T-helper 1 cell treated with Interleukin-12 subunit alpha and Interleukin-12 subunit beta and Interleukin-4 antibody, amounts not matched to agents 30 μg/mL and 1 μg/mL, for 36 hours (primary cell): ENCODE measurements at regions not wholly inside any gene's neighbourhood (a gene's known extent, or its start where the extent isn't known, plus 50 kb on each side); places are given as distances from the start of the nearest gene placed in this dataset.

Source experiments
- H3K27ac Mint-ChIP-seq: one replicate; pipeline ENCODE4 v1.8.0; 2021; ENCODE audit warnings: mild to moderate bottlenecking, mixed read lengths
- H3K27me3 Mint-ChIP-seq: one replicate; pipeline ENCODE4 v1.8.0; 2021; ENCODE audit warnings: low read depth, mixed read lengths
- H3K36me3 Mint-ChIP-seq: one replicate; pipeline ENCODE4 v1.8.0; 2021; ENCODE audit warnings: low read depth, mixed read lengths
- H3K4me1 Mint-ChIP-seq: one replicate; pipeline ENCODE4 v1.8.0; 2021; ENCODE audit warnings: low read depth, mixed read lengths
- H3K4me3 Mint-ChIP-seq: one replicate; pipeline ENCODE4 v1.8.0; 2021; ENCODE audit warnings: mild to moderate bottlenecking, moderate library complexity, mixed read lengths
- H3K9me3 Mint-ChIP-seq: one replicate; pipeline ENCODE4 v1.8.0; 2021; ENCODE audit warnings: mixed read lengths

DNA sequence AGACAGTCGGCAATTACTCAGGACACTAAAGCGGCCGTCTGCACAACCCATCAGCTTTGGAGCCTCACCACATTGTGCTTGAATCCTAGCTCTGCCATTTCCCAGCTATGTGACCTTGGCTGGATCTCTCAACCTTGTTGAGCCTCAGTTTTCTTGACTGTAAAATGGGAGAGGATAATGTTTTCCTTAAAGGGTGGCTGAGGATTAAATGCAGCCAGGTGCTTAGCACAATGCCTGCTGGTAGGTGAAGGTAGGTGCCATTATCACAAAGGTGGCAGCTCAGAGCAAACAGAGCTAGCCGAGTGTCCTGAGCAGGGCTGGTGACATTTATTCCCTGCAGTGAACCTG lies 508.5 kb upstream of the ZMIZ1 start:
- H3K4me1 Mint-ChIP-seq = no peaks in the 10 kb centered on the region
- H3K36me3 Mint-ChIP-seq = no peaks in the 10 kb centered on the region
- H3K4me3 Mint-ChIP-seq = no peak overlapping the region
- H3K27ac Mint-ChIP-seq = no peak overlapping the region
- peaks cover 7% of the 10 kb centered on the region for H3K27me3 Mint-ChIP-seq
- no peaks in the 10 kb centered on the region for H3K9me3 Mint-ChIP-seq

DNA sequence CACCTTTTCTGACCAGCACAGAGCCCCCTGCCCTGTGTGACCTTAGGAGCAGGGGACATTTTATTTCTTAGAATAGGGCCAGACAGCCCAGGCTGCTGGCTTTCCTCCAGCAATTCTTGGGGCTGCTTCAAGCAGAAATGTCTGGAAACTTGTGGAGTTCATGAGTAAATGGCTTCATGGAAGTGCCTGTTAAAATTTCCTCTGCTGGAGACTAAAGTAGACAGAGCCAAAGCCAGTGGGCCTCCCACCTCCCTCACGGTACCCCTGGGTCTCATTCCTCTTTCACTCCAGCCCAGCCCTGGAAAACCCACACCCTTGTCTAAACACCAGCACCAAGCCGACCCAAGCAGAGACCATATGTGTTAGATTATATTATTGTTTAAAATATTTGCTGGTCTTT lies 505.5 kb upstream of the ZMIZ1 start:
- no peaks in the 10 kb centered on the region for H3K4me1 Mint-ChIP-seq

DNA sequence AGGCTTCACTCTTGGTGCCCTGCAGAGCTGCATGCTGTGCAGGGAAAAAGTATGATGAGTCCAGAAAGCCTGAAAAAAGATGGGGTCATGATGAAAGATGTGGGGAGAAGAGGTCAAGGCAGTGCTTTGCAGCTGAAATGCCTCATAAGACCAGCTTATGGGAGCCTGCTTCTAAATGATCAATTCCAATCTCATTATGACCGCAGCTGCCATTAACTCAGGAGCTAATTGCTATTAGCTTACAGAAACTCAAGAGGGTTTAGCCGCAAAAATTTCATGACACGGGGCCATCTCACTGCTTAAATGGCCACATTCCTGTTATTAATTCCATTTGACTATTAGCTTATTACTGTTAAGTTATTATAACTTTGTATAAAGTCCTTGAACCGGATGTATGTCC lies 502.9 kb upstream of the ZMIZ1 start:
- H3K9me3 Mint-ChIP-seq = no peaks in the 10 kb centered on the region
- H3K27me3 Mint-ChIP-seq = no peaks in the 10 kb centered on the region
- H3K4me1 Mint-ChIP-seq = no peaks in the 10 kb centered on the region
- no peak overlapping the region for H3K4me3 Mint-ChIP-seq
- no peaks in the 10 kb centered on the region for H3K36me3 Mint-ChIP-seq
- no peak overlapping the region for H3K27ac Mint-ChIP-seq

More for the DNA sequence above, 505.5 kb upstream of the ZMIZ1 start:
- Mint-ChIP-seq H3K4me3 (no peak overlapping the region), H3K36me3 (no peaks in the 10 kb centered on the region), H3K9me3 (no peaks in the 10 kb centered on the region), H3K27ac (no peak overlapping the region), H3K27me3 (no peaks in the 10 kb centered on the region)

DNA sequence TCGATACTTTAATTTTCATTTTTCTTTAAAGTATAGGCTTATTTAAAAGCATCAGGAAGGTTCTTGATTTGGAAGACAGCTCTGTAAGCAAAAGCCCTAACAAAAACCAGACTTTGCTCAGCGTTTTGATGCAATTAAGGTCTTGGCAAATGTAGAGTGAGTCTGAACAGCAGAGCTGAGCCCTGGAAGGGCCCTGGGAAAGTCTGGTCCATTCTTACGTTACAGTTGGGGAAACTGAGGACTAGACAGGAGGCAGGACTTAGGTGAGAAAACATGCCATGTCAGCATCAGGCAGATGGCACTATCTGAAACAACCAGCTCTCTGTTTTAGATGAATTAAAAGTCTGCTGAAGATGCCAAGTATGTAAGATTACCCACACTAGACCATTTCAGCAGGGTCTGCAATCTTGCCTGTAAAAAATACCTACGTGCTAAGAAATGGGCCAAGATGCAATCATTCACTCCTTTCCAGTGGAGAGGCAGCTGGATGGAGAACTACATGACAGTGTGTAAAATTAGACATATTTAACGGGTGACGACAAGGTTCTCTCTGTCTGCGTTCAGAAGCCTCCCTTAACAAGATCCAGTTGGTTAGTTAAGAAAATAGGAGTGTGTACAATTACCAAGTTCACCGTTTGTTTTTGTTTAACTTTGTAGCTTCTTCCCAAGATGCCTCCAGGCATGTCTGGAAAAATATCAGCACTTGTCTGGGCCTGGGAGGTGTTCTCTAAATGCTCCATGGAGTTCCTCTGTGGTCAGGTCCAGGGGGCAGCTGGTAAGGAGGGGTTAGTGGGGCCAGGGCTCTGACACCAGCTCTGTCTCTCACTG lies 502.3 kb upstream of the ZMIZ1 start:
- Mint-ChIP-seq H3K36me3 (no peaks in the 10 kb centered on the region), H3K27me3 (no peaks in the 10 kb centered on the region), H3K27ac (no peak overlapping the region), H3K9me3 (no peaks in the 10 kb centered on the region), H3K4me1 (no peaks in the 10 kb centered on the region), H3K4me3 (no peak overlapping the region)

DNA sequence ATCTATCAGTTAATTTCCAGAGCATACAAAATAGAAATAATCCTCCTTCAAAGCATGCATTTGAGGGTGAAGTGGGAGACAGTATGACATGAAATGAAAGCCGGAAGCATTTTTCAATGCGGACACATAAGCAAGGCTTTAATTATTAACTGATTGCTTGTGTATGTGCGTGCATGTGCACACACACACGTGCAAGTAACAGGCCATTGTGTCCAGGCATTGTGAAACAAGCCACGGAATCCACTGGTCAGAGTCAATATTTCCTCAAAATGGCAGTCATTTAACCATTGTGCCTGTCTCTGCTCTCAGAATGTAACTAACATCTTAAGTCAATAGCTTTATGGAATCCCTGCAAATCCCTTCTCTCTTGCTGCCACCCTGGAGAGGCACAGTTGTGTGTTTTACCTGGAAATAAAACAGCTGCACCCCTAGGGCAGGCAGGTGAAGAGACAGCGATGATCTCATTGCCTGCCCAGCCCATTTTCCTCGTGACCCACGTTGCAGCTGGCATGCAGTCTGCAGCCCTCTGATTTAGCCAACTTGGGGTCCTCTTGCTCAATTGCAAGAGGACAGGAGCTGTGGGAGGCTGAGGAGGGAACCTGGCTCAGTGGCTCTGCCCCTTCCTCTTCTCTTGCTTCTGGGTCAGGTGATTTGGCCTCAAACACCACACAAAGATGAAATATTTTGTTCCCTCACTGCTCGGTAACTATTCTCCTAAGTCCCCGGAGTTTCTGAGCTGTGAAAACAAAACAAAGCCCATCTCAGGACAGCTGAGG lies 500.9 kb upstream of the ZMIZ1 start:
- H3K9me3 Mint-ChIP-seq = no peaks in the 10 kb centered on the region
- no peaks in the 10 kb centered on the region for H3K36me3 Mint-ChIP-seq
- H3K4me1 Mint-ChIP-seq = no peaks in the 10 kb centered on the region
- H3K4me3 Mint-ChIP-seq = no peak overlapping the region
- H3K27ac Mint-ChIP-seq = no peak overlapping the region
- no peaks in the 10 kb centered on the region for H3K27me3 Mint-ChIP-seq

DNA sequence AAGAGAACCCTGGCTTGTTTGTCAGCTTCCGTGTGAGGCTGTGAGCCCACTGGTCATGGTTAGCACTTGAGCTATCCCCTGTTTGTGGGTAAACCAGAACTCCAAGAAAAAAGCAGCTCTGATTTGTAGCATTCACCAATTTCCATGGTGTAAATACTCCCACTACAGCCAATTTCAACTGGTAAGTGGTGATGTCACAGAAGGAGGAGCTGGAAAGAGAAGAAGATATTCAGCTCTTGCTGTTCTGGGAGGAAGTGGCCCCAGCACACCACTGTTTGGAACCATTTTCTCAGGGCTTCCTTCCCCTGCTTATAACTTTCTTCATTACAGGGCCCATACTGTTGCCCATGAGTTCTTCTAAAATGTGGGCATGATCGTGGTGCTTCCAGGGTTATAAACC lies 500.1 kb upstream of the ZMIZ1 start:
- Mint-ChIP-seq H3K36me3 (no peaks in the 10 kb centered on the region), H3K27ac (no peak overlapping the region), H3K4me3 (no peak overlapping the region), H3K4me1 (no peaks in the 10 kb centered on the region), H3K9me3 (no peaks in the 10 kb centered on the region), H3K27me3 (no peaks in the 10 kb centered on the region)

DNA sequence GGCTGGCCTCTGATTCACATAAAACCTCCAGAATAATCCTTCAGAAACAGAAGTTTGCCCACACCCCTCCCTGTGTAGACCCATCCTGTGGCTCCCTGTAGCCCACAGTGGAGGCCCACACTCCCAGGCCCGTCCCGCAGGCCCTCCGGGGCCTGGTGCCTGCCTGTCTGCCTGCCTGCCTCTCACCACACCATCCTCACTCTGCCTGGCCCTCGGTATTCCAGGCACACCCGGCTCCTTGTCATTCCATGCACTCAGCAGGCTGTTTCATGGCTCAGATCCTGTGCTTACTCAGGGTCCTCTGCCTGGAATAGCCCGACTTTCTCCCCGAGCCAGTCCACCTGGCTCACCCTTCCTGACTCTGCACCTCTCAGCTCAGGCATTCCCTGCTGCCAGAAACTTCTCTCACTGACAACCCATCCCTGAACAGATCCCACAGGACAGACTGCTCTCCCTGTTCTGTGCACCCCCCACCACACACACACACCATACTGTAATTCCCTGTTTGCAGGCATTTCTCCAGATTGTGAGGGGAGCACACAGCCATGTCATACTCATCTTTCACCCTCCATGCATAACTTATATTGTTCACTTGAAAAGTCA lies 498.0 kb upstream of the ZMIZ1 start:
- Mint-ChIP-seq H3K9me3 (no peaks in the 10 kb centered on the region), H3K4me3 (no peak overlapping the region), H3K4me1 (no peaks in the 10 kb centered on the region), H3K36me3 (no peaks in the 10 kb centered on the region), H3K27me3 (no peaks in the 10 kb centered on the region), H3K27ac (no peak overlapping the region)

DNA sequence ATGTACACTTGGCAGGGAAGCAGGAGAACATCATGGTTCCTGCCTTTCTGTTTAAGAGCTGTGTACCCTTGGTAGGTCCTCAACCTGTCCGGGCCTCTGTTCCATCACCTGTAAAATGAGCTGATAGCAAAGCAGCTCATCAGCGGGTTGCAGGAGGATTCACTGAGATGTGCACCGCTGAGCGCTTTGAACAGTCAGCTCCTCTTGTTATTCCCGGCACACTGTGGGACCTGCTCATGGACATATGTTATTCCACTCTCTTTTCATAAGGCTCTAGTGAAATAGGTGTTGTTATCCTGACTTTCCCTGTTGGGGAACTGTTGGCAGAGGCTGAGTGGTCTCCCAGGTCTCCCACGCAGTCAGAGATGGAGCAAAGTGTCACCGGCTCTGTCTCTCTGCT lies 497.5 kb upstream of the ZMIZ1 start:
- Mint-ChIP-seq H3K27ac (no peak overlapping the region), H3K27me3 (no peaks in the 10 kb centered on the region), H3K4me1 (no peaks in the 10 kb centered on the region), H3K4me3 (no peak overlapping the region), H3K9me3 (no peaks in the 10 kb centered on the region), H3K36me3 (no peaks in the 10 kb centered on the region)

DNA sequence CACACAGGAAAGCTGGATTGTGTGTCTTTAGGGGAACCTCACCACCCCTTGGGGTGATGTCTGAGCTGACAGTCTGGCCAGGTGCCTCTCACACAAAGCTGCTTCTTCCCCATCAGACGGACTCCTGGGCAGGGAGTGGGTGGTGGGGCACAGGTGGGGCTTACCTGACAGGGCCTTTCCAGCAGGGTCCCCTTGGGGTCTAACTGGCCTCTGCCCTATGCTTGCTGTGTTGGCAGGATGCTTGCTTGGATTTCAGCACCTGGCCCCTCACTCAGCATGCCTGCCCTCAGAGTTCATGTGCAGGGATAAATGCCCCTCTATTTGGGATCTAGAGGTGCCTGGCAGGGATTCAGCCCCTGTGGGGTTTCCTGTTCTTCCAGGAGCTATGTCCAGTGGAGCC lies 496.9 kb upstream of the ZMIZ1 start:
- H3K27ac Mint-ChIP-seq = no peak overlapping the region
- no peaks in the 10 kb centered on the region for H3K9me3 Mint-ChIP-seq
- no peak overlapping the region for H3K4me3 Mint-ChIP-seq
- H3K4me1 Mint-ChIP-seq = no peaks in the 10 kb centered on the region
- H3K27me3 Mint-ChIP-seq = no peaks in the 10 kb centered on the region
- no peaks in the 10 kb centered on the region for H3K36me3 Mint-ChIP-seq

DNA sequence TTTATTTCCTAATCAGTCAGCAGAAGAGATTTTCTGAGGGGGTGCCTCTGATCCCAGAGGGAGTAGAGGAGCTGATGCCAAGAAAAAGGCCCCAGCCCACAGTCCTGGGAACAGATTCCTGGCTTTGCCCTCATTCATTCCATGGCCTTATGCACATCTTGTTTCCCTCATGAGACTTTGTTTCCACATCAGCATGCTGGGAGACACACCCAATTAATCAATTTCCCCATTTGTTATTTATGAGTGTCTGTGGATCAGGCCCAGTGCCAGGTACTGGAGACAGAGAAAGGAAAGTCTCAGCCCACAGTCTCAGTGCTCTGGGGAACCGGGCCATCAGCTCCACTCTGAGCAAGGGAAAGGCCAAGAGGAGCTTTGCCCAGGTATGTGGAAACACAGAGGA lies 496.2 kb upstream of the ZMIZ1 start:
- Mint-ChIP-seq H3K4me1 (no peaks in the 10 kb centered on the region), H3K9me3 (no peaks in the 10 kb centered on the region), H3K4me3 (no peak overlapping the region), H3K27ac (no peak overlapping the region), H3K27me3 (no peaks in the 10 kb centered on the region), H3K36me3 (no peaks in the 10 kb centered on the region)

DNA sequence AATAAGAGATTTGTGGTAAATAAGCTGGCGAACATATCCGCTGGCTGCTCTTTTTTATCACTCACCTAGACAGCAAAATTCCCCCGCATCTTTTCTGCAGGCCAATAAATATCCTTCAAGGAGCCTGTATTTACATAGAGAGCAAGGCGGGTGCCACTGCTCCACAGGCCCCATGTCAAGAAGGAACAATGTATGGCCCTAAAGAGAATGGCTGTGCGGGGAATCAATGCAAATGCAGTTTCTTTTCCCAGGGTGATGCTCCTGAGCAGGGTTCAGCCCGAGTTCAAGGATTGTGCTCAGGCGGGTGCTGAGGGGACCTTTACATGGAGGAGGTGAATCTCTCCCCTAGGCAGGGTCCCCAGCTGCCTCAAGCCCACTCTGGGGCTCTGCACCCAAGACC lies 494.2 kb upstream of the ZMIZ1 start:
- H3K9me3 Mint-ChIP-seq = no peaks in the 10 kb centered on the region

DNA sequence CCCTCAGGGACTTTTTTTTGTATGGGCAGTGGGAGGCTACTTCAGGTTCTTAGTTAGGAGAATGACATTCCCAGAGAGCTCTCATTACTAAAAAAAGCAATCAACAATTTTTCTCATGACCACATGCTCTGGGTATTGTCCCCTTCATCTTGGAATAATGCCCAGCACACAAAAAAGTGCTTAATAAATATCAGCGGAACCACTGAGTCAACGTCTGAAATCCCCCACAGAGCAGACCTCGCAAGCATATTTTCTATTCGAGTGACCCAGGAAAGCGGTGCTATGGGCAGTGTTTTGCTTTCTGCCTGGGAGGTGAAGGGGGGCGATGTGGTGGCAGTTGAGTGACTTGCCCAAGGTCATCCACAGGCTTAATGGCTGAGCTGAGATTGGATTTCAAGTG lies 493.4 kb upstream of the ZMIZ1 start:
- no peaks in the 10 kb centered on the region for H3K9me3 Mint-ChIP-seq
- H3K4me1 Mint-ChIP-seq = peaks cover 10% of the 10 kb centered on the region
- H3K27ac Mint-ChIP-seq = no peak overlapping the region
- no peaks in the 10 kb centered on the region for H3K36me3 Mint-ChIP-seq
- H3K27me3 Mint-ChIP-seq = no peaks in the 10 kb centered on the region
- no peak overlapping the region for H3K4me3 Mint-ChIP-seq

More for the DNA sequence above, 494.2 kb upstream of the ZMIZ1 start:
- no peak overlapping the region for H3K4me3 Mint-ChIP-seq
- H3K4me1 Mint-ChIP-seq = peaks cover 10% of the 10 kb centered on the region
- no peaks in the 10 kb centered on the region for H3K27me3 Mint-ChIP-seq
- no peaks in the 10 kb centered on the region for H3K36me3 Mint-ChIP-seq
- H3K27ac Mint-ChIP-seq = no peak overlapping the region

DNA sequence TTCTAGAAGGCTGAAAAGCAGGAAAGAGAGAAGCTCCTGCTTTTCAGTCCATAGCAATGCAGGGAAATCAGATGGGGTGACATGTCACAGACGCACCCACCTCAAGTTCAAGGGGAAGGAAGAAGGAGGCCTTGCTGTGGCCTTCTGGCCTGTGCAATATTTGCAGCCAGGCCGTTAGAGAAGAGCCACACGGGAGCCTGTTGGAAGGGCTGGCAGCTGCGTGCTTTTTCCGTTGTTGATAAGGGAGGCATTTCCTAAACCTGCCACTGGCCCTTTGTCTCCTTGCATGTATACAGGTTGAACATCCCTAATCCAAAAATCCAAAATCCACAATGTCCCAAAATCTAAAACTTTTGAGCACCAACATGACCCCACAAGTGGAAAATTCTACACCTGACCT lies 492.5 kb upstream of the ZMIZ1 start:
- H3K9me3 Mint-ChIP-seq = no peaks in the 10 kb centered on the region
- no peaks in the 10 kb centered on the region for H3K27me3 Mint-ChIP-seq
- H3K27ac Mint-ChIP-seq = no peak overlapping the region
- H3K4me1 Mint-ChIP-seq = peaks cover 10% of the 10 kb centered on the region
- no peak overlapping the region for H3K4me3 Mint-ChIP-seq
- no peaks in the 10 kb centered on the region for H3K36me3 Mint-ChIP-seq

DNA sequence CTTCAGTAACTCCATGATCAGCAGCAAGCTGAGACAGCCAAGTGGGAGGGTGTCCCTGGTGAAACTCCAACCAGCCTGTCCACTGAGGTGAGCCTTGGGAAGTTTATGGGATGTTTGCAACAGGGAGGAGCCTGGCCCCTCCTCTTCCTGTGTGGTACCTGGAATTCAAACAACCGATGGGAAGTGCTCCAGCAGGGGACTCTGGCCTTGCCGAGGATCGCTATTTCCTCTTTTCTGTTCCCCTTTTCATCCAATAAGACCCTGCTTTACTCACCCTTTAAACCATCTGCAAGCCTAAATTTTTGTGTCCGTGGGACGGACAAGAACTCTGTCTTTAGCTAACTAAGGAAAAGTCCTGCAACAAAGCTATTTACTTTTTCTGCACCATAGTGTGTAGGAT lies 491.1 kb upstream of the ZMIZ1 start:
- Mint-ChIP-seq H3K4me1 (peaks cover 10% of the 10 kb centered on the region), H3K4me3 (no peak overlapping the region), H3K36me3 (no peaks in the 10 kb centered on the region), H3K27ac (no peak overlapping the region), H3K27me3 (no peaks in the 10 kb centered on the region), H3K9me3 (no peaks in the 10 kb centered on the region)

DNA sequence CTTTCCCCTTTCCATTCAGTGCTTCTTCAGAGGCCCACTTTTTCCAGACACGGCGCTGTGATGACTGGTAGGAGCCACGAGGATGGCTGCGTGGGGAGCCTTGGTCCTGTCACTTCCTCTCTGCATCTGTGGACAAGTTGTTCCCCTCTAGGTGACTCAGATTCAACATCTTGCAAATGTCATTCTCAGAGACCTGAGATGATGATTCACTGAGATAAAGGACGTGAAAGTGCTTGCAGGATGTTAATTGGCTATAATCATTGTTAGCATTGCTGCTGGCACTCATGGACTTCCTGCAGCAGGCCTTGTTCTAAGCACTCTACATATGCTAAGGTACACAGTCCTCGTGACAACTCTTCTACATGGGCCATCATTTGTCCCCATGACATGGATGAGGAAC lies 489.8 kb upstream of the ZMIZ1 start:
- Mint-ChIP-seq H3K36me3 (no peaks in the 10 kb centered on the region), H3K27ac (peak overlapping the region; percentile 81), H3K9me3 (no peaks in the 10 kb centered on the region), H3K4me3 (no peak overlapping the region), H3K27me3 (no peaks in the 10 kb centered on the region), H3K4me1 (peaks cover 10% of the 10 kb centered on the region)
